ENCODE measurements at regions not wholly inside any gene's neighbourhood (a gene's known extent, or its start where the extent isn't known, plus 50 kb on each side); places are given as distances from the start of the nearest gene placed in this dataset.

DNA sequence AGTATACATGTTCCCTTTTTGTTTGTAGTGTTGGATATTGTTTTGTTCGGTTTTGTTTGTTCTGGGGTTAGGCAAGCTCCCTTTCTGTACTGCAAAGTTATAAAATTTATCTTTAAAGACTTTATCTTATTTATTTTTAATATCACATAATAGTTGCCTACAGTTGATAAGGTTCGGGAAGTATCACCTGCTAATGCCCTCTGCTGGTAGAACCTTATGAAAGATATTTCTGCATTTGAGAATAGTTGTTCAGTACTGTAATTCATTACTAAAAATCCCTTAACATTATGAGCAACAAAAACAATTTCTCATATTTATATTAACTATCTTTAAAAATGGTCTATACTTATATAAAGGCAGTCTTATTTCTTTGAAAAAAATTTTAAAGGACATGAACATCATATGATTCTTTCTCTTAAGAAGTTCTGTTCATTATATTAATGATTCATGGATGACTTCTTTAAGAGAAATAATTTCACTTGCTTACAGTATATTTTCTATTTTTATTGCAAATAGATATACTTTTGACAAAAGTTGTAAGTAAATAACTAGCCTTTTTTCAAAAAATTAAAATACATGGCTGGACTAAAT, 1126.8 kb downstream of the SI start:
- Histone ChIP-seq H4K5ac (ENCODE audit: insufficient read length, low read depth, low read length) (no peak overlapping the region), H4K91ac (ENCODE audit: insufficient read length, low read depth, low read length) (no peak overlapping the region), H3K4me1 (ENCODE audit: insufficient read depth, low read length) (no peaks in the 10 kb centered on the region), H2BK5ac (ENCODE audit: insufficient read length, low read length) (no peak overlapping the region), H3K18ac (ENCODE audit: insufficient read length, low read depth, low read length) (no peak overlapping the region), H3K14ac (ENCODE audit: insufficient read depth, low read length) (no peak overlapping the region), H4K8ac (replicated peaks; ENCODE audit: insufficient read length, low read depth, low read length) (no peak overlapping the region), H3K4me2 (ENCODE audit: insufficient read depth, insufficient read length, low read length) (no peak overlapping the region), H3K56ac (ENCODE audit: insufficient read length, low read depth, low read length) (no peak overlapping the region), H2AK5ac (ENCODE audit: insufficient read length, low read length) (no peak overlapping the region), H4K20me1 (ENCODE audit: control insufficient read depth, insufficient read depth, insufficient read length) (no peaks in the 10 kb centered on the region), H3K27me3 (ENCODE audit: insufficient read depth, low read length) (no peaks in the 10 kb centered on the region), H3K79me1 (ENCODE audit: insufficient read depth, low read depth, low read length, poor library complexity, severe bottlenecking) (no peaks in the 10 kb centered on the region), H2BK12ac (ENCODE audit: insufficient read length, low read depth, low read length) (no peak overlapping the region), H2BK20ac (ENCODE audit: low read depth, low read length, poor library complexity, severe bottlenecking) (no peak overlapping the region), H2AFZ (ENCODE audit: low read length) (no peak overlapping the region), H3K4ac (ENCODE audit: low read depth, low read length) (no peak overlapping the region), H3K27ac (ENCODE audit: insufficient read length, low read depth, low read length) (no peak overlapping the region), H3K9me3 (ENCODE audit: control insufficient read depth, low read depth, low read length) (no peaks in the 10 kb centered on the region), H3K23me2 (ENCODE audit: insufficient read length, low read depth, low read length, poor library complexity, severe bottlenecking) (no peaks in the 10 kb centered on the region), H3T11ph (ENCODE audit: low read length) (no peak overlapping the region), H2BK120ac (ENCODE audit: low read depth, low read length, poor library complexity, severe bottlenecking) (no peak overlapping the region), H2BK15ac (ENCODE audit: low read depth, low read length) (no peak overlapping the region), H3K9ac (ENCODE audit: extremely low read depth, insufficient read length, low read length) (no peak overlapping the region), H3K79me2 (ENCODE audit: insufficient read depth, low read length) (no peaks in the 10 kb centered on the region), H3K23ac (ENCODE audit: insufficient read length, low read depth, low read length) (no peak overlapping the region)
- Mint-ChIP-seq H3K4me3 (no peak overlapping the region), H3K27ac (no peak overlapping the region), H3K36me3 (ENCODE audit: insufficient read depth in 1 of 3, low read depth in 3 of 3) (no peaks in the 10 kb centered on the region), H3K9me3 (peaks cover 0 to 2% of the 10 kb centered on the region in 2 experiments; a peak in 1 of 5 replicates), H3K4me1 (peaks cover 3 to 7% of the 10 kb centered on the region in 2 experiments; a peak in 3 of 4 replicates), H3K27me3 (ENCODE audit: low read depth) (no peaks in the 10 kb centered on the region)
- WGBS (ENCODE audit: extremely low coverage, insufficient read length, low lambda C conversion rate), result no CpG with 5 or more reads among the region's 2 CpGs
- TF ChIP-seq CTCF (conservative IDR thresholded peaks at IDR 0.05), result peak; percentile 70
- DNase-seq, result no peak
